ENCODE measurements at regions not wholly inside any gene's neighbourhood (a gene's known extent, or its start where the extent isn't known, plus 50 kb on each side); places are given as distances from the start of the nearest gene placed in this dataset.
A peak's percentile ranks its signal among the peaks of the same experiment; 100 is the strongest.
"Not testable (repeated sequence)": the region's sequence is repeated elsewhere in the genome, so short reads cannot be mapped to it uniquely, and the experiment has no call there.

GRCh38 chr3:125907279-125907678, 61.7 kb upstream of the ROPN1B start:
- SMC1A ChIA-PET (ENCODE audit: uncharacterized antibody, unreplicated experiment); H3K36me3 ChIP-seq (ENCODE audit: control insufficient read depth in 2 of 2, insufficient read depth in 2 of 2, low read length in 1 of 2); FAIRE-seq; in situ Hi-C loops (cut with MboI); H3K9ac ChIP-seq (ENCODE audit: control insufficient read depth, insufficient read depth, low read length); H3K4me2 ChIP-seq (ENCODE audit: control insufficient read depth, insufficient read depth); H3K4me1 ChIP-seq (ENCODE audit: control insufficient read depth, insufficient read depth, low read length); RAD21 ChIA-PET (ENCODE audit: unreplicated experiment); H2AFZ ChIP-seq (ENCODE audit: control insufficient read depth, low read depth, low read length); H4K20me1 ChIP-seq (ENCODE audit: control insufficient read depth, insufficient read depth); H3K9me3 ChIP-seq (replicated peaks; ENCODE audit: control insufficient read depth, insufficient read depth, low read length); intact Hi-C loops (cut with micrococcal nuclease; ENCODE audit: unreplicated experiment); ATAC-seq; H3K27ac ChIP-seq (ENCODE audit: control insufficient read depth, insufficient read depth); H3K27me3 ChIP-seq (replicated peaks in 1 of 2; ENCODE audit: control insufficient read depth in 2 of 2, insufficient read depth in 2 of 2, low read length in 1 of 2); POLR2A ChIA-PET; H3K4me3 ChIP-seq; BruUV-seq (replicated peaks); CTCF ChIA-PET; DNase-seq (ENCODE audit: low read depth, low spot score); H3K79me2 ChIP-seq (ENCODE audit: control insufficient read depth, insufficient read depth, low read length): not testable (repeated sequence)
- WGBS (ENCODE audit: insufficient coverage, insufficient replicate concordance, low lambda C conversion rate, missing lambda C conversion rate): 78% methylated on average over 5 of the region's 5 CpGs

GRCh38 chr3:125910851-125911250, 58.1 kb upstream of the ROPN1B start:
- ATAC-seq; SMC1A ChIA-PET (ENCODE audit: uncharacterized antibody, unreplicated experiment); H2AFZ ChIP-seq (ENCODE audit: control insufficient read depth, low read depth, low read length); H3K4me3 ChIP-seq; H3K36me3 ChIP-seq (ENCODE audit: control insufficient read depth in 2 of 2, insufficient read depth in 2 of 2, low read length in 1 of 2); H3K9ac ChIP-seq (ENCODE audit: control insufficient read depth, insufficient read depth, low read length); H3K4me2 ChIP-seq (ENCODE audit: control insufficient read depth, insufficient read depth); H3K9me3 ChIP-seq (replicated peaks; ENCODE audit: control insufficient read depth, insufficient read depth, low read length); H3K79me2 ChIP-seq (ENCODE audit: control insufficient read depth, insufficient read depth, low read length); FAIRE-seq; POLR2A ChIA-PET; H3K4me1 ChIP-seq (ENCODE audit: control insufficient read depth, insufficient read depth, low read length); RAD21 ChIA-PET (ENCODE audit: unreplicated experiment); H3K27me3 ChIP-seq (replicated peaks in 1 of 2; ENCODE audit: control insufficient read depth in 2 of 2, insufficient read depth in 2 of 2, low read length in 1 of 2); H3K27ac ChIP-seq (ENCODE audit: control insufficient read depth, insufficient read depth); H4K20me1 ChIP-seq (ENCODE audit: control insufficient read depth, insufficient read depth); DNase-seq (ENCODE audit: low read depth, low spot score); BruUV-seq (replicated peaks): not testable (repeated sequence)
- CTCF ChIA-PET: interaction anchor here (0.6 kb wide), 1 partner anchor 685 kb away, joined by 3 read pairs; no protein-coding TSS in a partner anchor
- in situ Hi-C loops (cut with MboI) (loop anchor here (10.0 kb wide), 2 partner anchors 316 to 564 kb away; partner anchors contain the start of genes OSBPL11 and ZXDC), intact Hi-C loops (cut with micrococcal nuclease; ENCODE audit: unreplicated experiment) (loop anchor here (10.0 kb wide), 2 partner anchors 166 to 174 kb away; partner anchors contain the start of gene SLC41A3)
- 51% methylated on average over 5 of the region's 6 CpGs for WGBS (ENCODE audit: insufficient coverage, insufficient replicate concordance, low lambda C conversion rate, missing lambda C conversion rate)

GRCh38 chr3:125914608-125915436, 54.2 kb upstream of the ROPN1B start:
- POLR2A ChIA-PET: interaction anchor here (0.6 kb wide), 1 partner anchor 587 kb away, joined by 8 read pairs; no protein-coding TSS in a partner anchor
- H3K36me3 ChIP-seq (ENCODE audit: control insufficient read depth in 2 of 2, insufficient read depth in 2 of 2, low read length in 1 of 2); H3K27me3 ChIP-seq (replicated peaks in 1 of 2; ENCODE audit: control insufficient read depth in 2 of 2, insufficient read depth in 2 of 2, low read length in 1 of 2); BruUV-seq (replicated peaks); ATAC-seq; H3K79me2 ChIP-seq (ENCODE audit: control insufficient read depth, insufficient read depth, low read length); DNase-seq (ENCODE audit: low read depth, low spot score); SMC1A ChIA-PET (ENCODE audit: uncharacterized antibody, unreplicated experiment); H3K4me1 ChIP-seq (ENCODE audit: control insufficient read depth, insufficient read depth, low read length); H3K9ac ChIP-seq (ENCODE audit: control insufficient read depth, insufficient read depth, low read length); RAD21 ChIA-PET (ENCODE audit: unreplicated experiment); H4K20me1 ChIP-seq (ENCODE audit: control insufficient read depth, insufficient read depth); H3K9me3 ChIP-seq (replicated peaks; ENCODE audit: control insufficient read depth, insufficient read depth, low read length); FAIRE-seq; H3K27ac ChIP-seq (ENCODE audit: control insufficient read depth, insufficient read depth); CTCF ChIA-PET: not testable (repeated sequence)
- intact Hi-C loops (cut with micrococcal nuclease; ENCODE audit: unreplicated experiment) (loop anchor here (10.0 kb wide), 2 partner anchors 170 kb away; partner anchors contain the start of gene SLC41A3), in situ Hi-C loops (cut with MboI) (loop anchor here (10.0 kb wide), 2 partner anchors 320 to 560 kb away; partner anchors contain the start of genes OSBPL11 and ZXDC)
- 44% methylated on average over 12 of the region's 14 CpGs for WGBS (ENCODE audit: insufficient coverage, insufficient replicate concordance, low lambda C conversion rate, missing lambda C conversion rate)
- H2AFZ ChIP-seq (ENCODE audit: control insufficient read depth, low read depth, low read length): peak overlapping the region; percentile 51
- H3K4me3 ChIP-seq: peak overlapping the region; percentile 68; the same call in 1 of the 2 replicates
- peak overlapping the region; percentile 71 for H3K4me2 ChIP-seq (ENCODE audit: control insufficient read depth, insufficient read depth)

All from GM12878 (cell line).